ENCODE measurements at regions not wholly inside any gene's neighbourhood (a gene's known extent, or its start where the extent isn't known, plus 50 kb on each side); places are given as distances from the start of the nearest gene placed in this dataset.
"Not testable (repeated sequence)": the region's sequence is repeated elsewhere in the genome, so short reads cannot be mapped to it uniquely, and the experiment has no call there.

DNA sequence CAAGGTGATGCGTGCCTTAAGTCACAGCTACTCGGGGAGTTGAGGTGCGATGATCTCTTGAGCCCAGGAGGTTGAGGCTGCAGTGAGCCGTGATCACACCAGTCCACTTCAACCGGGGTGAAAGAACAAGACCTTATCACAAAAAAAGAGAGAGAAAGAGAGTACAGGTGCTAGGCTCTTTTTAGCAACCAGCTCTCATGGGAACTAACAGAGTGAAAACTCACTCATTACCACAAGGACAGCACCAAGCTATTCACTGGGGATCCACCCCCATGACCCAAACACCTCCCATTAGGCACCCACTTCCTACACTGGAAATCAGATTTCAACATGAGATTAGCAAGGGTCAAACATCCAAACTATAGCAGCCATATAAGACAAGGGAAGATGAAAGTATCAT is 164.2 kb downstream of the NDUFA12 start:
- Histone ChIP-seq H3K9me3 (no peaks in the 10 kb centered on the region), H3K27ac (no peak overlapping the region), H3K4me1 (no peaks in the 10 kb centered on the region), H3K4me3 (no peak overlapping the region), H3K4me2 (no peak overlapping the region)
- DNase-seq (ENCODE audit: low read depth in 1 of 2, low spot score in 1 of 2) (no peak), FAIRE-seq (no peak), ATAC-seq (no peak)
- 45% methylated on average over 5 of the region's 5 CpGs for WGBS (ENCODE audit: missing lambda C conversion rate)
- CTCF ChIA-PET = no interaction called here
- POLR2A ChIA-PET = no interaction called here
- TF ChIP-seq, protein P1, sequence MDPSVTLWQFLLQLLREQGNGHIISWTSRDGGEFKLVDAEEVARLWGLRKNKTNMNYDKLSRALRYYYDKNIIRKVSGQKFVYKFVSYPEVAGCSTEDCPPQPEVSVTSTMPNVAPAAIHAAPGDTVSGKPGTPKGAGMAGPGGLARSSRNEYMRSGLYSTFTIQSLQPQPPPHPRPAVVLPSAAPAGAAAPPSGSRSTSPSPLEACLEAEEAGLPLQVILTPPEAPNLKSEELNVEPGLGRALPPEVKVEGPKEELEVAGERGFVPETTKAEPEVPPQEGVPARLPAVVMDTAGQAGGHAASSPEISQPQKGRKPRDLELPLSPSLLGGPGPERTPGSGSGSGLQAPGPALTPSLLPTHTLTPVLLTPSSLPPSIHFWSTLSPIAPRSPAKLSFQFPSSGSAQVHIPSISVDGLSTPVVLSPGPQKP (IDR thresholded peaks at IDR 0.05; ENCODE audit: low read depth, low read length) = no peak

DNA sequence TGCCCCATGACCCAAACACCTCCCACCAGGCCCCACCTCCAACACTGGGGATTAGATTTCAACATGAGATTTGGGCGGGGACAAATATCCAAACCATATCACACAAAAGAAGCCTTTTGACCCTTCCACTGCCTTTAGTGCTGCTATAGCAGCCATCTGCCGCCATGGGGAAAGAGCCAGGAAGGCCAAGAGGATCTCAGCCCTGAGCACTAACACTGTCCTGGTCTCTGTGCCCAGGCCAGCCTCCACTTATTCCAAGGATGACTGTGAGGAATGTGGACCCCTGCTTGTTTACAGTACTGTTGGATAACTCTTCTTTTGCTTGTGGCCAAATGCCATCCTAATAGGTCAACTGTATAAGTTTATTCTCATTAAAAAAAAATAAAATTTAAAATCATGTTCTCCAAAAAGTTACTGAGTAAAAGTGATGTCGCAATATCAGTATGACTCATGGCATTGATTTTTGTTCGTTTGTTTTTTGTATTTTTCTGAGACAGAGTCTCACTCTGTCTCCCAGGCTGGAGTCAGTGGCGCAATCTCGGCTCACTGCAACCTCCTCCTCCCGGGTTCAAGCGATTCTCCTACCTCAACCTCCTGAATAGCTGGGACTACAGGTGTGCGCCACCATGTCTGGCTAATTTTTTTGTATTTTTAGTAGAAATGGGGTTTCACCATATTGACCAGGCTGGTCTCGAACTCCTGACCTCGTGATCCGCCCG is 166.4 kb downstream of the NDUFA12 start:
- H3K27ac ChIP-seq; ATAC-seq; H3K4me1 ChIP-seq; CTCF ChIA-PET; H3K4me2 ChIP-seq; FAIRE-seq; H3K9me3 ChIP-seq; POLR2A ChIA-PET; H3K4me3 ChIP-seq; DNase-seq (ENCODE audit: low read depth in 1 of 2, low spot score in 1 of 2); TF ChIP-seq FOSL2 (IDR thresholded peaks at IDR 0.05): not testable (repeated sequence)
- 45% methylated on average over 13 of the region's 13 CpGs for WGBS (ENCODE audit: missing lambda C conversion rate)
- peak; percentile 60 for TF ChIP-seq FOSL2 (CRISPR knock-in tag; IDR thresholded peaks at IDR 0.05)
- TF ChIP-seq CEBPB (IDR thresholded peaks at IDR 0.05) = peak; percentile 69 to 72; a peak in 3 of 4 replicates

DNA sequence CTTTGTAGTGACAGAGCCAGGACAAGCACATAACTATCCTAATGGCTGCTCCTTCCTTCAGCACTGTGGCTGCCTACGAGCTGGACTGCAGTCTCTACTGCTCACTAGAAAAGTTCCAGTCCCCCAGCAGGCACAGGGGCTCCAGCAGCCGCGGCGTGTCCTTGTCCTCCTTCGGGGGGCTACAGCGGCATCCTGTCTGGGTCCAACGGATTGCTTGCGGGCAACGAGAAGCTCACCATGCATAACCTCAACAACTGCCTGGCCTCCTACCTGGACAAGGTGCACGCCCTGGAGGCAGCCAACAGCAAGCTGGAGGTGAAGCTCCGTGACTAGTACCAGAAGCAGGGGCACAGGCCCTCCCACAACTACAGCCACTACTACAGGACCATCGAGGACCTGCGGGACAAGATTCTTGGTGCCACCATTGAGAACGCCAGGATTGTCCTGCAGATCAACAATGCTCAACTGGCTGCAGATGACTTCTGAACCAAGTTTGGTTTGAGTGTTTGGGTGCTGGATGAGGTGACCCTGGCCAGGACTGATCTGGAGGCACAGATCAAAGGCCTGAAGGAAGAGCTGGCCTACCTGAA is 169.4 kb downstream of the NDUFA12 start:
- no peaks in the 10 kb centered on the region for H3K4me1 ChIP-seq
- no peak for FAIRE-seq
- whole genome bisulfite sequencing (ENCODE audit: missing lambda C conversion rate) = 0% methylated on average over 1 of the region's 14 CpGs
- TF ChIP-seq BHLHE40 (IDR thresholded peaks at IDR 0.05; ENCODE audit: low read depth, low read length) (no peak), EHMT2 (IDR thresholded peaks at IDR 0.05; ENCODE audit: low read depth) (no peak), SMC3 (IDR thresholded peaks at IDR 0.05) (no peak), NPAS2 (CRISPR knock-in tag; IDR thresholded peaks at IDR 0.05; ENCODE audit: borderline replicate concordance) (no peak), FOSB (CRISPR knock-in tag; IDR thresholded peaks at IDR 0.05) (no peak), RARB (CRISPR knock-in tag; IDR thresholded peaks at IDR 0.05) (no peak), MYC (IDR thresholded peaks at IDR 0.05; ENCODE audit: borderline replicate concordance, low read length) (no peak), NR3C1 (IDR thresholded peaks at IDR 0.05) (no peak), PHF8 (IDR thresholded peaks at IDR 0.05; ENCODE audit: borderline replicate concordance, low read depth) (no peak), RCOR1 (IDR thresholded peaks at IDR 0.05; ENCODE audit: low read depth, low read length) (no peak), EHF (CRISPR knock-in tag; IDR thresholded peaks at IDR 0.05) (no peak), HOXB5 (CRISPR knock-in tag; IDR thresholded peaks at IDR 0.05) (no peak), HDAC2 (IDR thresholded peaks at IDR 0.05) (no peak), RNF2 (IDR thresholded peaks at IDR 0.05; ENCODE audit: borderline replicate concordance, low read depth) (no peak), KDM1A (IDR thresholded peaks at IDR 0.05; ENCODE audit: low read depth) (no peak), ESRRA (IDR thresholded peaks at IDR 0.05; ENCODE audit: borderline replicate concordance, low read length) (no peak)
- TF ChIP-seq, protein P2, sequence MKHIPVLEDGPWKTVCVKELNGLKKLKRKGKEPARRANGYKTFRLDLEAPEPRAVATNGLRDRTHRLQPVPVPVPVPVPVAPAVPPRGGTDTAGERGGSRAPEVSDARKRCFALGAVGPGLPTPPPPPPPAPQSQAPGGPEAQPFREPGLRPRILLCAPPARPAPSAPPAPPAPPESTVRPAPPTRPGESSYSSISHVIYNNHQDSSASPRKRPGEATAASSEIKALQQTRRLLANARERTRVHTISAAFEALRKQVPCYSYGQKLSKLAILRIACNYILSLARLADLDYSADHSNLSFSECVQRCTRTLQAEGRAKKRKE (CRISPR knock-in tag; IDR thresholded peaks at IDR 0.05; ENCODE audit: low read depth) = no peak
- TF ChIP-seq, protein P3, sequence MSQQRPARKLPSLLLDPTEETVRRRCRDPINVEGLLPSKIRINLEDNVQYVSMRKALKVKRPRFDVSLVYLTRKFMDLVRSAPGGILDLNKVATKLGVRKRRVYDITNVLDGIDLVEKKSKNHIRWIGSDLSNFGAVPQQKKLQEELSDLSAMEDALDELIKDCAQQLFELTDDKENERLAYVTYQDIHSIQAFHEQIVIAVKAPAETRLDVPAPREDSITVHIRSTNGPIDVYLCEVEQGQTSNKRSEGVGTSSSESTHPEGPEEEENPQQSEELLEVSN (IDR thresholded peaks at IDR 0.05; ENCODE audit: borderline replicate concordance, low read depth) = no peak
- no peak overlapping the region for H3K4me2 ChIP-seq
- POLR2A ChIA-PET = no interaction called here
- no peak for DNase-seq (ENCODE audit: low read depth in 1 of 2, low spot score in 1 of 2)
- no peaks in the 10 kb centered on the region for H3K9me3 ChIP-seq
- H3K27ac ChIP-seq = no peak overlapping the region
- CTCF ChIA-PET = no interaction called here
- no peak for ATAC-seq
- no peak overlapping the region for H3K4me3 ChIP-seq
